SW480 (cell line): ENCODE measurements at regions not wholly inside any gene's neighbourhood (a gene's known extent, or its start where the extent isn't known, plus 50 kb on each side); places are given as distances from the start of the nearest gene placed in this dataset.

Experiments
- DNase-seq: peaks from one replicate; pipeline ENCODE4 v3.0.0-alpha.2; 2016; ENCODE audit warnings: low spot score

GRCh38 chr15:47405365-47406162, 311.7 kb upstream of the SEMA6D start:
- no peak for DNase-seq

GRCh38 chr15:47407692-47408091, 309.6 kb upstream of the SEMA6D start:
- DNase-seq, result no peak

DNA sequence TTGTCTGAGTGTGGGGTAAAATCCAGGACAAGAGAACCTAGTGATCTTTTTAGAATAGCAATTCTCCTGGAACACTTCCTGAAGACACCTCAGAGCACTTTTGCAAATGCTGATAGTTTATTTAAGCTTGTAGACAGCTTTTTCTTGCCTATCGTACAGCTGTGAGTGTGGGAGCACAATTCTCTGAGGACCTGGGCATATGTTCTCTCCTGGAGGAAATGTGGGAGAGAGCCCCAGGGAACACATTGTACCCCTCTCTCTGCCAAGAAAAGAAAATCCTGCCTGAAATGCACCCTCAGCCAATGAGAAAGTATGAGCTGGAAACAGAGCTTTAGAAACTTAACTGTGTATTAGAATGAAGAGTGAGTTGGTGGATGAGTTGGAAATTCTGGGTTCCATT, 308.3 kb upstream of the SEMA6D start:
- no peak for DNase-seq

DNA sequence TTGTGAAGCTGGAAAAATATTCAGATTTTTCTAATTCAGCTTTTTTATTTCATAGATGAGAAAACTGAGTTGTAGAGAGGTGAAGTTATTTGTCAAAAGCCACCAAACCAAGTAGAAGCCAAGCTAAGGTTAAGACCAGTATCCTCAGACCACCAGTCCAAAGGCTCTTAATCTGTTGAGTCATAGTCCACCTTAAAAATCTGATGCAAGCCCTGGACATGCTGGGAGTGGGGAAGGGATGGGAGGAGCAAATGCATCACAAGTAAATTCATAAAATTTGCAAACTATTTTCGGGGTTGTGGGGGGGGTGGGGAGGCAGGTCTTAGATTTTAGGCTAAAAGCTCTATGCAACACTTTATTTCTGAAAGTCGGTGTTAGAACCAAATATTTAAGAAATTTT, 307.7 kb upstream of the SEMA6D start:
- peak; percentile 11 for DNase-seq

GRCh38 chr15:47410247-47410646, 307.1 kb upstream of the SEMA6D start:
- DNase-seq, result no peak

- no peak for DNase-seq
These were observed 305.6 kb upstream of the SEMA6D start for GRCh38 chr15:47411733-47412132.

- no peak for DNase-seq
These were observed 305.2 kb upstream of the SEMA6D start for GRCh38 chr15:47412136-47412535.

- DNase-seq, result no peak
These were observed 304.5 kb upstream of the SEMA6D start for GRCh38 chr15:47412802-47413201.

- no peak for DNase-seq
These were observed 303.1 kb upstream of the SEMA6D start for GRCh38 chr15:47414207-47414606.

DNA sequence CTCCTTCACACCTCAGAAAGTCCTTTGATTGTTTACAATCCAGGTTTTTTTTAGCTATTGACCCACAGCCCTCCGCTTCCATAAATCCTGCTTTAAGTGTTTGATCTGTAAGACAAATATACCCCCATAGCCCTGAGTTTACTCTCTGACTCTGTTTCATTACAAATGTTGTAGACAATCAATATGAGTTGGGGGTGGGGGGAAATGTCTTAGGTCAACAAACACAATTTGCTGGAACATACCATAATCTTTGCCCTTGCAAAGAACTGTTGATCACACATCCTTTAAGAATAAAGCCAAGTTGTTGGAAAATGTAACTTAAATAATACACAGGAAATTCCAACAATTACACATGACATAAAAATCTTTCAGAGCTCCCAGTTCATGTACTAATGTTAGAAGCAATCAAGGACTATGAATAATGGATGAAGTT, 301.8 kb upstream of the SEMA6D start:
- no peak for DNase-seq

GRCh38 chr15:47422881-47423665, 294.2 kb upstream of the SEMA6D start:
- DNase-seq, result no peak

DNA sequence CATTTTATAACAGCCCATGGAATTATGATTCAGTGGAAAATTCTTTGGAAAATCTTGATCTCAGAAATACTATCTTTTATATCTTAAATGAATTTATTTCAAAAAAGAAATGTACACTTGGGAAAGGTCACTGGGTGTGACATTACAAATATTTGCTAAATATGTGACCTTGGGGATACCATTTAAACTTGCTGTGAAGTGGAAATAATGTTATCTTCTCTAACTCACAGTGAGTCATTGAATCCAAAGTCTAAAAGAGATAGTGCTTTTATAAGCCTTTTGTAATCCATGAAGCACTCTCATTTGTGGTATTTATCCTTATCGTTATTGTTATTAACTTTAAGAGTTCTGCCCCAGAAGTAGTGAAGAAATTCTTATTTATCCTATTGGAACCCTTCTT, 289.8 kb upstream of the SEMA6D start:
- DNase-seq, result no peak

DNA sequence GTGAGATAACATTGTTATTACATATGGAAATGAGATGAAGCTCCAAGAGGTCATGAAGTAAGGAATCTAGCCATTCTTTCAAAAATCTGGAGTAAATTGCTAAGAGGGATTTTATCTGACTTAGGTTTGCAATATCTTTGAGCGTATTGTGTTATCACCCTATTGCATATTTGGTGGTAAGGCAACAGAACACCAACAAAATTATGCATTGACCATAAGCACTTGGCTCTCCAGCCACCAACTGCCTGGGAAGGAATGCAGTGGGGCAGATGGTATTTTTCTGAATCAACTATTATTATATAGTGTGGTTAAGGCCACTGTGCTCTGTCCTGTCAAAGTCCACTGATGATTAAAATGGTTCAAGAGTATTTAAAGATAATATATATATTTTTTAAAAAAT, 287.9 kb upstream of the SEMA6D start:
- DNase-seq, result no peak

DNA sequence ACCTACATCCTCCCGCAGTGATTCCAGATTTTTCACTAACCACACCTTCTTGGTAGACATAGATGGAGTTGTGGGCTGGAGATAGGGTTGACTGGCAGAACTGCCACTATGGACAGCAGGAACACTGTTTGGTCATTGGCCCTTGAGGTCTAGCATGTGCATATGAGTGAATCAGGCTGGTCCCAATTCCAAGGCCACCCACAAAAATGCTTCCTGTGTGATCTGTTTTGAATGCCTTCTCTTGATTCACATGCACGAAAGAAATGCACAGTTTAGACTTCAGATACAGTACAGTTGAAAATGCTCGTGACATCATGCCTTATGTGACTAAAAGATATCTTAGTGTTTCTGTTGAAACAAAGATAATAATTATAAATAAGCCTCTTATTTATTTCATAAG, 285.8 kb upstream of the SEMA6D start:
- no peak for DNase-seq

GRCh38 chr15:47432826-47433225, 284.5 kb upstream of the SEMA6D start:
- no peak for DNase-seq

DNA sequence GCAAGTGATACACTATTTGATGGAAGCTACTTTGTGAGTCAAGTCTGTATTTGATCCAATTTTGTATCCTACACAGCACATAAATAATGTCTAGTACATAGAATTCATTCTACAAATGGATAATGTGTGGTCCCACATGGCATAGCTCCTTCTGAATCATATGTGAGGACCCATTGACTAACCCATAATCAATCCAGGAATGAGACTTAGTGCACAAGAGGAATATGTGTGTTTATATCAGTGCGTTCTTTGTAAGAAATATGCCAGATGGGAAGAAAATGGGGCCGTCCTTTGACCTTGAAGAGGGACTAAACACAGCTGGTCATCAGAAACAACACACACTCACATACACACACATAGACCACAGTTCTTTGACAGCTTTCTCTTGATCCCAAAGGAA, 282.7 kb upstream of the SEMA6D start:
- no peak for DNase-seq

GRCh38 chr15:47437491-47437890, 279.8 kb upstream of the SEMA6D start:
- DNase-seq, result no peak

DNA sequence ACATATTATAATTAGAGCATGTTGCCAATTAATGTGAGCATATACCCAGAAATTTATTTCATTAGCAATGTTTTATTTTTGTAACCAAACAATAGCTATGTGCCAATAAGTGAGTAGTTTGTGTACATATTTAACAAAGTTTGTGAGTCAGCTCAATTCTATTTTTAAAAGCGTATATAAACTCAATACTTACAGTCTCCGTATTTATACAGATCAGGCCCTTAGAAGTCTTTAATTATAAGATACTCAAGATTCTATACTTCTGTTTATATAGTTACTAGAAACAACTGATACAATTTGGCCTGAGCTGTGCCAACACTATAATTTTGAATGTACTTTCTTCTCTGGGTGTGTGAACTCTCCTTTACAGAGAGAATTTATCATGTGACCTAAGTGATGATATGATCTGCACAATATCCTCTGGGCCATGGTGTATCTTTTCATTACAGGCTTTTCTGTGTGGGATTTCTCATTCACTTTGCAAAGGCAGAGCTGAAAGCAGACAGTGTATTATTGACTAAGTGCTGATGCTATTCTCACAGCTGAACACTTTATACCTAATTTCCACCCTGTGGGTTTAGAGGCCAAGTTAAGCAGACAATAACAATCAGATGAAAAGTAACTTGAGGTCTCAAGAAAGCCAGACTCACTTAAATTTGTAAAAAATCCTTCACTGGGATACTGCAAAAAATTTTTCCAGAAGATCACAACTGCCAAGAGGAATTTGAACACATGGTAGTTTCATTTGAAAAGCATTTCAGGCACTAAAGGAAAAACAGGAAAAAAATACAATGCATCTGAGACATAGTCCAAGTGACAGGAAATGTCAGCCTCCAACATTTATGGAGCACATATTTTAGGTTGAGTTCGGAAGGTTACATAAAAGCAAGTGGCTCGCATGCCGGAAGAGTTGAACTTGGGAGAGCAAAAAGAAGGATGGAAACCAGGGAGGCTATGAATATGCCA, 277.9 kb upstream of the SEMA6D start:
- no peak for DNase-seq

DNA sequence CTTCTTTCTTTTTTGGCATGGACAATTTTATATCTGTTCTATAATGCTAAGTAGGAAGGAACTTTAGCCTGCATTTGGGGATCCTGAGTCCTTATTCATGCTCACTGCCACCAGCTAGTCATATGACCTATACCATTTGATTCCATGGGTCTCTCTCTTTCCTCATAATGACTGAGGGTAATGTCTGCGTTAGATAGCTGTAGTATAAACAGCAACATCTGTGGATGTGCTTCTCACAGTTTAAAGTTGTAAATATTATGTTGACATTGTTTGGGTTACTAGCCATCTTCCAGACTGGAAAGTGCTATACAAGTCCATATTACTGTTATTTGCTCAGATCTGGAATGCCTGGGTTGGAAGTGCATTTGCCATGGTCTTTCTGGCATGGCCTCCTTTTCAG, 274.9 kb upstream of the SEMA6D start:
- no peak for DNase-seq

DNA sequence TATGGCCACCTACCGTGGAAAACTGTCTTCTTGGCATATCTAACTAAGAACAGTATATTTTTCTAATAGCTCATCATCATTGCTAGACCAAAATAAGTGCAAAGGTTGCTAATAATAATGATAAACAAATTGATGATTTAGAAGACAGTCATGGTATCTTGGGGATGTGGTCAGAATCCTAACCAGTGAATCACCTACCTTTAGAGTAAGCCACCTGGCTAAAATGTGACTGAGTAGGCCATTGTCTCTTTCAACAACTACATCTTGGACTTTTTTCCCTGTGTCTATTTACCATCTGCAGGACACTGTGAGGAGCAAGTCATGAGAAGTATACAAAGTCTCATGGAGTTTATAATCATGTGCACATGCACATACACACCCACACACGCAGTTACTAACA, 273.5 kb upstream of the SEMA6D start:
- no peak for DNase-seq

DNA sequence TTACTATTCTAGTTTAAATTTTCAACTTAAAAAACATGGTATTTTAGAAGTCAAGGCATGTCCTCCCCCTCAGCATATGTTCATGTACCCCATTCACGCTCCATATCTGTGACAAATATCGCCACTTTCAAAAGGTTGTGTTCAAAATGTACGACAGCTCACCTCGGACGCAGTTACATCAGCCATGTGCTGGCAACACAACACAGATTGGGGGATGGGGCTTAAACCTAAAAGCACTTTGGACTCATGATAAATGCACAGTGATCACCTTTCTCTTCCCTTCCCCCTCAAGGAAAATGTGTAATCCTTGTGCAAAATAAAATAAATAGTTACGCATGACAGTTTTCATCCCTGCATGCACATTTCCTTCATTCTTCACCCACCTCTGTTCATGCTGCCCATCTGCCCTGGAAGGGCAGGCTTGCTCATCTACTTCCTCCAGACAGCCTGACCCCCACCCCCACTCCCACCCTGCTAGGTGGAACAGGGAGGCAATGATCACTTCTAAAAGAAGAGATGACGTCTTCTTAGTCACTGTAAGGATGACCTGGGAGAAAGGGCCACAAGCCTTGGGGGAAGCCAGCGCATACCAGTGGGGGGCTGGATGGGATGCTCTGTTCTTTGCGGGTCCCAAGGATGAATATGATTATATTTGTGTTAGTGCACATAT, 271.4 kb upstream of the SEMA6D start:
- DNase-seq, result no peak
